ENCODE measurements at regions not wholly inside any gene's neighbourhood (a gene's known extent, or its start where the extent isn't known, plus 50 kb on each side); places are given as distances from the start of the nearest gene placed in this dataset.
A peak's percentile ranks its signal among the peaks of the same experiment; 100 is the strongest.

- Histone ChIP-seq H2AFZ (ENCODE audit: low read length) (no peak overlapping the region), H2BK15ac (ENCODE audit: low read length) (no peak overlapping the region), H2BK5ac (ENCODE audit: low read length) (no peak overlapping the region), H2BK12ac (ENCODE audit: low read length) (no peak overlapping the region), H3K18ac (ENCODE audit: low read length) (no peak overlapping the region), H4K91ac (ENCODE audit: low read depth, low read length, poor library complexity) (no peak overlapping the region), H2BK120ac (ENCODE audit: low read depth, low read length) (no peak overlapping the region), H3K23ac (ENCODE audit: low read depth, low read length, poor library complexity) (no peak overlapping the region), H2AK5ac (ENCODE audit: low read depth, low read length) (no peak overlapping the region), H3K4me1 (ENCODE audit: control insufficient read depth in 2 of 2, insufficient read depth in 1 of 2, low read depth in 1 of 2, low read length in 2 of 2) (peaks cover 0 to 2% of the 10 kb centered on the region in 2 donors), H3K79me1 (ENCODE audit: low read depth, low read length) (no peaks in the 10 kb centered on the region), H3K4ac (ENCODE audit: low read length) (no peak overlapping the region), H3K9ac (ENCODE audit: low read depth, low read length, poor library complexity) (no peak overlapping the region), H4K8ac (ENCODE audit: low read depth, low read length) (no peak overlapping the region), H3K14ac (ENCODE audit: low read length) (no peak overlapping the region), H3K4me3 (ENCODE audit: low read length in 2 of 2) (no peak overlapping the region), H3K9me3 (replicated peaks in 1 of 2; ENCODE audit: control insufficient read depth in 2 of 2, insufficient read depth in 1 of 2, low read depth in 1 of 2, low read length in 2 of 2) (no peaks in the 10 kb centered on the region), H3K36me3 (replicated peaks in 1 of 2; ENCODE audit: control insufficient read depth in 2 of 2, insufficient read depth in 2 of 2, low read length in 2 of 2) (no peaks in the 10 kb centered on the region), H3K27ac (replicated peaks; ENCODE audit: low read length) (no peak overlapping the region), H3K27me3 (ENCODE audit: control insufficient read depth in 3 of 3, insufficient read depth in 3 of 3, low read depth in 1 of 3, low read length in 3 of 3) (no peaks in the 10 kb centered on the region), H3K4me2 (ENCODE audit: insufficient read depth, low read length, poor library complexity, severe bottlenecking) (no peak overlapping the region)
- DNase-seq (ENCODE audit: low spot score): no peak
- no CpG with 5 or more reads among the region's 4 CpGs for WGBS, 2 donors (ENCODE audit: extremely low coverage in 2 of 2, insufficient read length in 2 of 2, insufficient replicate concordance in 1 of 2)
Measured at GRCh38 chr10:2759233-2759632, 308.1 kb upstream of the PFKP start.

GRCh38 chr10:2754943-2755342 lies 312.4 kb upstream of the PFKP start:
- Histone ChIP-seq H3K27me3 (ENCODE audit: control insufficient read depth in 3 of 3, insufficient read depth in 3 of 3, low read depth in 1 of 3, low read length in 3 of 3) (no peaks in the 10 kb centered on the region), H2BK120ac (ENCODE audit: low read depth, low read length) (no peak overlapping the region), H2AFZ (ENCODE audit: low read length) (no peak overlapping the region), H2BK12ac (ENCODE audit: low read length) (no peak overlapping the region), H4K8ac (ENCODE audit: low read depth, low read length) (no peak overlapping the region), H3K23ac (ENCODE audit: low read depth, low read length, poor library complexity) (no peak overlapping the region), H3K9ac (ENCODE audit: low read depth, low read length, poor library complexity) (peak overlapping the region; percentile 50), H2BK5ac (ENCODE audit: low read length) (no peak overlapping the region), H3K36me3 (replicated peaks in 1 of 2; ENCODE audit: control insufficient read depth in 2 of 2, insufficient read depth in 2 of 2, low read length in 2 of 2) (no peaks in the 10 kb centered on the region), H3K4me1 (ENCODE audit: control insufficient read depth in 2 of 2, insufficient read depth in 1 of 2, low read depth in 1 of 2, low read length in 2 of 2) (peaks cover 0 to 3% of the 10 kb centered on the region in 2 donors), H3K4me3 (ENCODE audit: low read length in 2 of 2) (no peak overlapping the region), H3K4ac (ENCODE audit: low read length) (no peak overlapping the region), H3K27ac (replicated peaks; ENCODE audit: low read length) (no peak overlapping the region), H3K4me2 (ENCODE audit: insufficient read depth, low read length, poor library complexity, severe bottlenecking) (no peak overlapping the region), H3K14ac (ENCODE audit: low read length) (no peak overlapping the region), H2BK15ac (ENCODE audit: low read length) (no peak overlapping the region), H2AK5ac (ENCODE audit: low read depth, low read length) (no peak overlapping the region), H4K91ac (ENCODE audit: low read depth, low read length, poor library complexity) (no peak overlapping the region), H3K18ac (ENCODE audit: low read length) (no peak overlapping the region), H3K9me3 (replicated peaks in 1 of 2; ENCODE audit: control insufficient read depth in 2 of 2, insufficient read depth in 1 of 2, low read depth in 1 of 2, low read length in 2 of 2) (no peaks in the 10 kb centered on the region), H3K79me1 (ENCODE audit: low read depth, low read length) (no peaks in the 10 kb centered on the region)
- no CpG with 5 or more reads among the region's 6 CpGs for WGBS, 2 donors (ENCODE audit: extremely low coverage in 2 of 2, insufficient read length in 2 of 2, insufficient replicate concordance in 1 of 2)
- DNase-seq (ENCODE audit: low spot score): no peak

- H3K4ac ChIP-seq (ENCODE audit: low read length): no peak overlapping the region
- no peaks in the 10 kb centered on the region for H3K27me3 ChIP-seq (ENCODE audit: control insufficient read depth in 3 of 3, insufficient read depth in 3 of 3, low read depth in 1 of 3, low read length in 3 of 3)
- H3K79me1 ChIP-seq (ENCODE audit: low read depth, low read length): no peaks in the 10 kb centered on the region
- no CpG with 5 or more reads among the region's 10 CpGs for WGBS, 2 donors (ENCODE audit: extremely low coverage in 2 of 2, insufficient read length in 2 of 2, insufficient replicate concordance in 1 of 2)
- no peak overlapping the region for H3K4me2 ChIP-seq (ENCODE audit: insufficient read depth, low read length, poor library complexity, severe bottlenecking)
- DNase-seq (ENCODE audit: low spot score): no peak
- no peak overlapping the region for H3K14ac ChIP-seq (ENCODE audit: low read length)
- no peak overlapping the region for H3K9ac ChIP-seq (ENCODE audit: low read depth, low read length, poor library complexity)
- H2BK12ac ChIP-seq (ENCODE audit: low read length): no peak overlapping the region
- H3K36me3 ChIP-seq (replicated peaks in 1 of 2; ENCODE audit: control insufficient read depth in 2 of 2, insufficient read depth in 2 of 2, low read length in 2 of 2): no peaks in the 10 kb centered on the region
- H3K9me3 ChIP-seq (replicated peaks in 1 of 2; ENCODE audit: control insufficient read depth in 2 of 2, insufficient read depth in 1 of 2, low read depth in 1 of 2, low read length in 2 of 2): no peaks in the 10 kb centered on the region
- H4K8ac ChIP-seq (ENCODE audit: low read depth, low read length): no peak overlapping the region
- peaks cover 0 to 2% of the 10 kb centered on the region in 2 donors for H3K4me1 ChIP-seq (ENCODE audit: control insufficient read depth in 2 of 2, insufficient read depth in 1 of 2, low read depth in 1 of 2, low read length in 2 of 2)
- no peak overlapping the region for H2AFZ ChIP-seq (ENCODE audit: low read length)
- H2BK5ac ChIP-seq (ENCODE audit: low read length): no peak overlapping the region
- no peak overlapping the region for H2AK5ac ChIP-seq (ENCODE audit: low read depth, low read length)
- H3K23ac ChIP-seq (ENCODE audit: low read depth, low read length, poor library complexity): no peak overlapping the region
- H4K91ac ChIP-seq (ENCODE audit: low read depth, low read length, poor library complexity): no peak overlapping the region
- no peak overlapping the region for H3K27ac ChIP-seq (replicated peaks; ENCODE audit: low read length)
- no peak overlapping the region for H2BK15ac ChIP-seq (ENCODE audit: low read length)
- H2BK120ac ChIP-seq (ENCODE audit: low read depth, low read length): no peak overlapping the region
- no peak overlapping the region for H3K18ac ChIP-seq (ENCODE audit: low read length)
- H3K4me3 ChIP-seq (ENCODE audit: low read length in 2 of 2): no peak overlapping the region
Measured at GRCh38 chr10:2748287-2748686, 319.1 kb upstream of the PFKP start.

GRCh38 chr10:2746638-2747037 lies 320.7 kb upstream of the PFKP start:
- Histone ChIP-seq H3K9me3 (replicated peaks in 1 of 2; ENCODE audit: control insufficient read depth in 2 of 2, insufficient read depth in 1 of 2, low read depth in 1 of 2, low read length in 2 of 2) (no peaks in the 10 kb centered on the region), H2AFZ (ENCODE audit: low read length) (no peak overlapping the region), H3K23ac (ENCODE audit: low read depth, low read length, poor library complexity) (no peak overlapping the region), H3K36me3 (replicated peaks in 1 of 2; ENCODE audit: control insufficient read depth in 2 of 2, insufficient read depth in 2 of 2, low read length in 2 of 2) (no peaks in the 10 kb centered on the region), H3K27me3 (ENCODE audit: control insufficient read depth in 3 of 3, insufficient read depth in 3 of 3, low read depth in 1 of 3, low read length in 3 of 3) (no peaks in the 10 kb centered on the region), H3K18ac (ENCODE audit: low read length) (no peak overlapping the region), H3K9ac (ENCODE audit: low read depth, low read length, poor library complexity) (no peak overlapping the region), H4K91ac (ENCODE audit: low read depth, low read length, poor library complexity) (no peak overlapping the region), H3K79me1 (ENCODE audit: low read depth, low read length) (no peaks in the 10 kb centered on the region), H3K4me3 (ENCODE audit: low read length in 2 of 2) (no peak overlapping the region), H4K8ac (ENCODE audit: low read depth, low read length) (no peak overlapping the region), H3K4me1 (ENCODE audit: control insufficient read depth in 2 of 2, insufficient read depth in 1 of 2, low read depth in 1 of 2, low read length in 2 of 2) (no peaks in the 10 kb centered on the region), H2BK120ac (ENCODE audit: low read depth, low read length) (no peak overlapping the region), H3K27ac (replicated peaks; ENCODE audit: low read length) (no peak overlapping the region), H2BK15ac (ENCODE audit: low read length) (no peak overlapping the region), H3K14ac (ENCODE audit: low read length) (no peak overlapping the region), H3K4ac (ENCODE audit: low read length) (no peak overlapping the region), H2BK12ac (ENCODE audit: low read length) (no peak overlapping the region), H3K4me2 (ENCODE audit: insufficient read depth, low read length, poor library complexity, severe bottlenecking) (no peak overlapping the region), H2AK5ac (ENCODE audit: low read depth, low read length) (no peak overlapping the region), H2BK5ac (ENCODE audit: low read length) (no peak overlapping the region)
- WGBS, 2 donors (ENCODE audit: extremely low coverage in 2 of 2, insufficient read length in 2 of 2, insufficient replicate concordance in 1 of 2): no CpG with 5 or more reads among the region's 8 CpGs
- no peak for DNase-seq (ENCODE audit: low spot score)
